SK-N-SH treated with all-trans-retinoic acid at 6 μM for 48 hours (cell line): ENCODE measurements at regions not wholly inside any gene's neighbourhood (a gene's known extent, or its start where the extent isn't known, plus 50 kb on each side); places are given as distances from the start of the nearest gene placed in this dataset.

Experiments
- ARNTL ChIP-seq: fragments of 450-650 bp; formaldehyde crosslinking; IDR thresholded peaks from 2 replicates; pipeline ENCODE4 v1.5.0; 2020; ENCODE audit warnings: low read depth, mild to moderate bottlenecking, moderate library complexity, borderline replicate concordance
- BACH2 ChIP-seq: fragments of 250-450 bp; sonication (Bioruptor Pico); IDR thresholded peaks from 2 replicates; pipeline ENCODE4 v1.9.0; 2021; ENCODE audit warnings: mild to moderate bottlenecking, borderline replicate concordance
- ESRRG ChIP-seq: fragments of 250-450 bp; sonication (Bioruptor Pico); IDR thresholded peaks from 2 replicates; pipeline ENCODE4 v1.6.1; 2021; ENCODE audit warnings: mild to moderate bottlenecking
- PPARA ChIP-seq: fragments of 250-450 bp; sonication (Bioruptor Pico); IDR thresholded peaks from 2 replicates; pipeline ENCODE4 v1.5.0; 2020; ENCODE audit warnings: mild to moderate bottlenecking, borderline replicate concordance
- TCF4 ChIP-seq: fragments of 250-450 bp; sonication (Bioruptor Pico); IDR thresholded peaks from 2 replicates; pipeline ENCODE4 v1.8.0; 2021; ENCODE audit warnings: mild to moderate bottlenecking, moderate library complexity, borderline replicate concordance
- TOX ChIP-seq: fragments of 250-450 bp; sonication (Bioruptor Pico); IDR thresholded peaks from 2 replicates; pipeline ENCODE4 v1.8.0; 2021; ENCODE audit warnings: mild to moderate bottlenecking, moderate library complexity, borderline replicate concordance
- ZFP3 ChIP-seq: fragments of 250-450 bp; sonication (Bioruptor Pico); IDR thresholded peaks from 2 replicates; pipeline ENCODE4 v1.5.0; 2020; ENCODE audit warnings: mild to moderate bottlenecking, moderate library complexity
- ZFP30 ChIP-seq: fragments of 450-650 bp; formaldehyde crosslinking; IDR thresholded peaks from 2 replicates; pipeline ENCODE4 v1.5.0; 2022; ENCODE audit warnings: mild to moderate bottlenecking, moderate library complexity
- ZNF565 ChIP-seq: fragments of 450-650 bp; formaldehyde crosslinking; conservative IDR thresholded peaks from 2 replicates; pipeline ENCODE4 v1.5.0; 2020; ENCODE audit warnings: low read depth, mild to moderate bottlenecking, moderate library complexity
- TF ChIP-seq, protein P1 (sequence below): fragments of 250-450 bp; sonication (Bioruptor Pico); IDR thresholded peaks from 2 replicates; pipeline ENCODE4 v1.8.0; 2020; ENCODE audit warnings: mild to moderate bottlenecking, moderate library complexity, borderline replicate concordance
- TF ChIP-seq, protein P2 (sequence below): fragments of 250-450 bp; sonication (Bioruptor Pico); IDR thresholded peaks from 2 replicates; pipeline ENCODE4 v1.5.0; 2020; ENCODE audit warnings: mild to moderate bottlenecking, moderate library complexity
- TF ChIP-seq, protein P3 (sequence below): fragments of 250-450 bp; sonication (Bioruptor Pico); IDR thresholded peaks from 2 replicates; pipeline ENCODE4 v1.5.1; 2021; ENCODE audit warnings: mild to moderate bottlenecking, moderate library complexity

DNA sequence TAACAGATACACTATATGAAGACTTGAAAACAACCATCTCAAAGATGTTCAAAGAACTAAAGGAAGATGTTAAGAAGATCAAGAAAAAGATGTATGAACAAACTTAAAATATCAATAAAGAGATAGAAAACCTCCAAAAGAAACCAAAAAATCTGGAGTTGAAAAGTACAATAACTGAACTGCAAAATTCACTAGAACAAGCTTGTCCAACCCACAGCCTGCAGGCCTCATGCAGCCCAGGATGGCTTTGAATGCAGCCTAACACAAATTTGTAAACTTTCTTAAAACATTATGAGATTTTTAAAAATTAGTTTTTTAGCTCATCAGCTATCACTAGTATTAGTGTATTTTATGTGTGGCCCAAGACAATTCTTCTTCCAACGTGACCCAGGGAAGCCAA lies 77.0 kb upstream of the DCTD start:
- TF ChIP-seq ARNTL (CRISPR knock-in tag) (no peak), ZFP30 (no peak), BACH2 (no peak), ESRRG (no peak), ZFP3 (CRISPR knock-in tag) (no peak), TOX (no peak), PPARA (CRISPR knock-in tag) (no peak), ZNF565 (CRISPR knock-in tag) (no peak), TCF4 (CRISPR knock-in tag) (no peak)
- TF ChIP-seq, protein P1, sequence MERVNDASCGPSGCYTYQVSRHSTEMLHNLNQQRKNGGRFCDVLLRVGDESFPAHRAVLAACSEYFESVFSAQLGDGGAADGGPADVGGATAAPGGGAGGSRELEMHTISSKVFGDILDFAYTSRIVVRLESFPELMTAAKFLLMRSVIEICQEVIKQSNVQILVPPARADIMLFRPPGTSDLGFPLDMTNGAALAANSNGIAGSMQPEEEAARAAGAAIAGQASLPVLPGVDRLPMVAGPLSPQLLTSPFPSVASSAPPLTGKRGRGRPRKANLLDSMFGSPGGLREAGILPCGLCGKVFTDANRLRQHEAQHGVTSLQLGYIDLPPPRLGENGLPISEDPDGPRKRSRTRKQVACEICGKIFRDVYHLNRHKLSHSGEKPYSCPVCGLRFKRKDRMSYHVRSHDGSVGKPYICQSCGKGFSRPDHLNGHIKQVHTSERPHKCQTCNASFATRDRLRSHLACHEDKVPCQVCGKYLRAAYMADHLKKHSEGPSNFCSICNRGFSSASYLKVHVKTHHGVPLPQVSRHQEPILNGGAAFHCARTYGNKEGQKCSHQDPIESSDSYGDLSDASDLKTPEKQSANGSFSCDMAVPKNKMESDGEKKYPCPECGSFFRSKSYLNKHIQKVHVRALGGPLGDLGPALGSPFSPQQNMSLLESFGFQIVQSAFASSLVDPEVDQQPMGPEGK (CRISPR knock-in tag), result no peak
- TF ChIP-seq, protein P2, sequence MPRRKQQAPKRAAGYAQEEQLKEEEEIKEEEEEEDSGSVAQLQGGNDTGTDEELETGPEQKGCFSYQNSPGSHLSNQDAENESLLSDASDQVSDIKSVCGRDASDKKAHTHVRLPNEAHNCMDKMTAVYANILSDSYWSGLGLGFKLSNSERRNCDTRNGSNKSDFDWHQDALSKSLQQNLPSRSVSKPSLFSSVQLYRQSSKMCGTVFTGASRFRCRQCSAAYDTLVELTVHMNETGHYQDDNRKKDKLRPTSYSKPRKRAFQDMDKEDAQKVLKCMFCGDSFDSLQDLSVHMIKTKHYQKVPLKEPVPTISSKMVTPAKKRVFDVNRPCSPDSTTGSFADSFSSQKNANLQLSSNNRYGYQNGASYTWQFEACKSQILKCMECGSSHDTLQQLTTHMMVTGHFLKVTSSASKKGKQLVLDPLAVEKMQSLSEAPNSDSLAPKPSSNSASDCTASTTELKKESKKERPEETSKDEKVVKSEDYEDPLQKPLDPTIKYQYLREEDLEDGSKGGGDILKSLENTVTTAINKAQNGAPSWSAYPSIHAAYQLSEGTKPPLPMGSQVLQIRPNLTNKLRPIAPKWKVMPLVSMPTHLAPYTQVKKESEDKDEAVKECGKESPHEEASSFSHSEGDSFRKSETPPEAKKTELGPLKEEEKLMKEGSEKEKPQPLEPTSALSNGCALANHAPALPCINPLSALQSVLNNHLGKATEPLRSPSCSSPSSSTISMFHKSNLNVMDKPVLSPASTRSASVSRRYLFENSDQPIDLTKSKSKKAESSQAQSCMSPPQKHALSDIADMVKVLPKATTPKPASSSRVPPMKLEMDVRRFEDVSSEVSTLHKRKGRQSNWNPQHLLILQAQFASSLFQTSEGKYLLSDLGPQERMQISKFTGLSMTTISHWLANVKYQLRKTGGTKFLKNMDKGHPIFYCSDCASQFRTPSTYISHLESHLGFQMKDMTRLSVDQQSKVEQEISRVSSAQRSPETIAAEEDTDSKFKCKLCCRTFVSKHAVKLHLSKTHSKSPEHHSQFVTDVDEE (CRISPR knock-in tag), result no peak
- TF ChIP-seq, protein P3, sequence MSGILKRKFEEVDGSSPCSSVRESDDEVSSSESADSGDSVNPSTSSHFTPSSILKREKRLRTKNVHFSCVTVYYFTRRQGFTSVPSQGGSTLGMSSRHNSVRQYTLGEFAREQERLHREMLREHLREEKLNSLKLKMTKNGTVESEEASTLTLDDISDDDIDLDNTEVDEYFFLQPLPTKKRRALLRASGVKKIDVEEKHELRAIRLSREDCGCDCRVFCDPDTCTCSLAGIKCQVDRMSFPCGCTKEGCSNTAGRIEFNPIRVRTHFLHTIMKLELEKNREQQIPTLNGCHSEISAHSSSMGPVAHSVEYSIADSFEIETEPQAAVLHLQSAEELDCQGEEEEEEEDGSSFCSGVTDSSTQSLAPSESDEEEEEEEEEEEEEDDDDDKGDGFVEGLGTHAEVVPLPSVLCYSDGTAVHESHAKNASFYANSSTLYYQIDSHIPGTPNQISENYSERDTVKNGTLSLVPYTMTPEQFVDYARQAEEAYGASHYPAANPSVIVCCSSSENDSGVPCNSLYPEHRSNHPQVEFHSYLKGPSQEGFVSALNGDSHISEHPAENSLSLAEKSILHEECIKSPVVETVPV (CRISPR knock-in tag), result no peak
